Activated CD4-positive, alpha-beta T cell treated with anti-CD3 and anti-CD28 coated beads, Interleukin-10, Interleukin-2, amounts not matched to agents 100 ng/mL and 50 ng/mL, durations not matched to agents 16 hours and 8 hours (primary cell): ENCODE measurements at regions not wholly inside any gene's neighbourhood (a gene's known extent, or its start where the extent isn't known, plus 50 kb on each side); places are given as distances from the start of the nearest gene placed in this dataset.
"Not testable (repeated sequence)": the region's sequence is repeated elsewhere in the genome, so short reads cannot be mapped to it uniquely, and the experiment has no call there.

ENCODE experiments used
- DNase-seq: peaks from one replicate; pipeline ENCODE4 v3.0.0-alpha.2; 2020

DNA sequence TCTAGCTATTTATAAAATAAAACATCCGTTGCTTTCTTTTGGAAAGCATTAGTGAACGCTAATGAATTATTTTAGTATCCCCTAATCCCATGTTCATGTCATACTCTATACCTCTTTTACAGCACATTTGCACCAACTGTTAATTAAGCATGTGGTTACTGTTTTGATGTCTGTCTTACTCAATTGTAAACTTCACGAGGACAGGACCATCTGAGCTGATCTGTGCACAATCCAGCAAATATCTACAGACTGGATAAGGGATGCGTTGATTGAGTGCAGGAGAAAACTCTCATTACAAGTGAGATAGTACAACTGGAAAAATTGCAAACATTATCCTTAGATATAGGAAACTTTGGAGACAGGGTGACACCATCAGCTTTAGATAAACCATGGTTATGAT lies 201.1 kb downstream of the PCDH20 start:
- DNase-seq = no peak

DNA sequence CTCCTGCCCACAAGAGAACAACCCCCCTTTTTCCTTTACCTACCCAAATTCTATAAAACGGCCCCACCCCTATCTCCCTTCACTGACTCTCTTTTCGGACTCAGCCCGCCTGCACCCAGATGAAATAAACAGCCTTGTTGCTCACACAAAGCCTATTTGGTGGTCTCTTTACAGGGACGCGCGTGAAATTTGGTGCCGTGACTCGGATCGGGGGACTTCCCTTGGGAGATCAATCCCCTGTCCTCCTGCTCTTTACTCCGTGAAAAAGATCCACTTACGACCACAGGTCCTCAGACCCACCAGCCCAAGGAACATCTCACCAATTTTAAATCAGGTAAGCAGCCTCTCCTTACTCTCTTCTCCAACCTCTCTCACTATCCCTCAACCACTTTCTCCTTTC lies 209.8 kb downstream of the PCDH20 start:
- DNase-seq = not testable (repeated sequence)

DNA sequence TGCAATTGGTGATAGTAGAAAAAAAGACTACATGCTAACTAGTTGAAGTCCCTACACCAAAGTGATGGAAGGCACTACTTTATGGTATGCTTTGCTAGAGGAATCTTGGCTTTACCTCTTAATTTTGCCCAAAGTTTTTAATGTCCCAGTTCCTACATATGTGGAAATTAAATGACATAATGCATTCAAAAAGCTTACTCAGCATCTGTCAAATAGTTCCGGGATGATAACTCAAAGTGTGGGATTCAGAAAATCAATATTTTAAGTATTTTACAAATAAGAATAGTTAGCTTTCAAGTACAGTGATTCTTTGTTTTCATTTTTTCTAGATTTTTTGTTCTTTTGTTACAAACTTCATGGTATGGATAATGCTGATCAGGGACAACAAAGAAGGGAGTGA lies 211.6 kb downstream of the PCDH20 start:
- no peak for DNase-seq

DNA sequence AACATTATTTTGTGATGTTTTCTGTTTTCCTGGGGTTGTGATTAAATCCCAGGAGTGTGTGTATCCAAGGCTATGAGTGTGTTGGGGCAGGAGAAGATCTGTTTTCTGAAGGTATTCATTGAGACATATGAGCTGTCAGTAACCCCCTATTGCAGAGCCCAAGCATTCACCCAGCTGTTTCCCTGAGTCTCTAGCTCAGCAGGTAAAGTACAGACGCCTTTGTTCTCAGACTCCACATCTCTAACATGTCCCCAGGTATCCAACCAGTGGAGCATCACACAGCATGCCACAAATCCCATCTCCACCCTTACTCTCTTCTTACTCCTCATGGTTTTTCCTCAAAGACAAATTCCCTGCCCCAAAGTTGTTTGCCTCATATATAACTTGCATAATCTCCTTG lies 213.6 kb downstream of the PCDH20 start:
- DNase-seq = no peak

DNA sequence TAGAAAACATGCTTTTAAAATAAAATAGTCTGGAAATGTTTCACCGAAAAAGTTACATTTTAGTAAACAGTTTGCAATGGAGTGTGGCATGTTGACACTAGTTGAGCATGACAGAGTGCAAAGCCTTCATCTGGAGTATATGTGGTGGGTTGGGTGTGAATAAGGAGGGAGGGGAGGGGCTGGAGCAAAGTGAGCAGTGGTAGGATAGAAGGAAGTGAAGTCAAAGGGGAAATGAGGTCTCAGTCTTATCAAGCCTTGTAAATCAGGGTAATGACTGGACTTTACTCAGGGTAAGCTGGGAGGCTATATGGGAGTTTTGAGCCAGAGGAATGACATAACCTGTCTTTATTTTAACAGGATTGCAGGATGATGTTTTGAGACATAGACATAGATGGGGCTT lies 222.8 kb downstream of the PCDH20 start:
- DNase-seq = no peak

DNA sequence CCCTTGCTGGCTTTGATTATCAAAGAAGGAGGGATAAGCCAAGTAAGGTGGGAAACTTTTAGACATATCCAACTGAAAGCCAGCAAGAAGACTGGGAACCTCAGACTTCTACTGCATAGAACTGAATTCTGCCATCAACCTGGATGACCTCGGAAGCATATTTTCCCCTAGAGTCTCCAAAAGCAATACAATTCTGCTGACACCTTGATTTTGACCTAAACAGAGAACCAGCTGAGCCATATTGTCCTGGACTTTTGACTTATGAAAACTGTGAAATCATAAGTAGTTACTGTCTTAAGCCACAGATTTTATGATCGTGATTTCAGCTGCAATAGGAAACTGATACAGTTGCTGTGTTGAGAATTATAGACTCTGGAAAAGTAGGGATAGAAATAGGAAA lies 227.6 kb downstream of the PCDH20 start:
- DNase-seq = no peak

DNA sequence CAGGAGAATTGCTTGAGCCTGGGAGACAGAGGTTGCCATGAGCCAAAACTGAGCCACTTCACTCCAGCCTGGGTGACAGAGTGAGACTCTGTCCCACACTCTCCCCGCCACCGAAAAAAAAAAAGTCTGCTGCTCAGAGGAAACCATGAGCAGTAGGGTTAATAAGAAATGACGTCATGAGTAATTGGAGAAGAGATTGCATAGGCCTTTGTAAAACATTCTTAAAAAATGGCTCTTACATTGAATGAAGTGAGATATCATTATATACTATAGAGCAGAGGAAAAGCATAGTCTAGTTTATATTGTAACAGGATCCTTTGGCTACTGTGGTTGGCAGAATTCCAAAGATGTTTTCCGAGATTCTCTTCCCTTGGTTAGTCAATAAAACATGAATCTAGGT lies 228.2 kb downstream of the PCDH20 start:
- DNase-seq = no peak

DNA sequence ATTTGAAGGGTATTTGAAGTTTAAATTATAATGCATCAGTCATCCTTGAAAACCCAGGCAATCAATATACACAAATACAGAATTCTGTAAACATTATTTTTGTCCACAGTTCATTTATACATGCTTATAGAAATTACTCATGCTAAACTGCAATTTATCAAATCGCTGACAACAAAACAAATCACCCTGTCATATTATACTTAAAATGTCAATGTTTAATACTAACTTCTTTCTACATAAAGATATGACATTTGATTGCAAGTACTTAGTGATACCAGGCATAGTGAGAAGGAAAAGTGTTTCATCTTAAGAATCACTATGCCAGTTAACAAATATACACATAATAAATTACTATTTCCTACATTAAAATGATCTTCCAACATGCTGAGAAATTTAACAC lies 232.0 kb downstream of the PCDH20 start:
- DNase-seq = no peak

DNA sequence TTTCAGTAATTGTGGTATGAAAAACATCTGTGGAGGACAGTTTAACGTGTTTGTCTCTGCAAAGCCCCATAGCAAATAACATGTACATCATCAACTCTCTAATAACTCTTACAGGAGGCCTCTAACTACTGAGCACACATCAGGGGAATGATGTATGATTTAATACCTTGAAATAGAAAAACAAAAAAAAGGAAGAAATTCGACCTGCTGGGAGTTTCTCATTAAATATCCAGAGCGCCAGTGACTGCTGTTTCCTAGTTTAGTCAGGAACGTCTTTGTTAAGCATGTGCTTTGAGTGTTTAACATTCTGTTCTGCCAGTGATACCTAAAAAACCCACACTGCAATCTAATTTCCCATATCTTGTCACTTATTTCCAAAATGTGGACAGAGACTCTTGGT lies 235.4 kb downstream of the PCDH20 start:
- no peak for DNase-seq

DNA sequence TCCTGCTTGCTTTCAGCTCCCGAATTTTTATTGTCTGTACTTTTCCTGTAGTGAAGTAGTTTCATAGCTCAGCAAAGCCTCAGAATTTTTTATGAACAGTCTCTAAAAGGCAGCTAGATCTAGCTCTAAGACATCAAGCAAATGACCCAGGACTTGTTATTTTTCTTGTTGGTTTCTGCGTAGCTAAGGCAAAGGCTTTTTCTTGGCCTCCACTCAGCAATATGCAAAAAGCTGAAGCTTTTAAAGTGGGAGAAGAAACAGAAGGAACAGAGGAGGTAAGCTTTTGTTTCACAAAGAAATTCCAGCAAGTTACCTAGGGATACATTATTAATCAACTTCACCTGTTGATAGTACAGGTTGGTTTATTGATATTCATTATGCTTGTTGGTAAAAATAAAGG lies 235.9 kb downstream of the PCDH20 start:
- DNase-seq = no peak

DNA sequence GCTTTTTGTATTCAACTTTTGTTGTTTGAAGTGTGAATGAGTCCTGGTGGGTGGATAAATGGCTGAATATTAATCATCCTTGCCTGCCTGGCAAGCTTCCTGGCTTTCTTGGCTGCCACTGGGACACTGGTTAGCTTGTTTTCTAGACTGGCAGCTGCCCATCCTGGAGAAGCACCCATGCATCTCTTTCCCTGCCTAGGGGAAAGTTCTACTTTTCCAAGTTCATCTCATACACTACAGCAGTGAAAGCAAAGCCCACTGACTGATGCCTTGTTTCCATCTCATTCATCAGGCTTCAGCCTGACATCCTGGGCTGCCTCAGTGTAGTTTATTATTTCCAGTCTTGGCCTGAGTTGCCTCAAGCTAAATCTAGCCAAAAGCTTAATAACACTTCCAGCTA lies 244.8 kb downstream of the PCDH20 start:
- no peak for DNase-seq

DNA sequence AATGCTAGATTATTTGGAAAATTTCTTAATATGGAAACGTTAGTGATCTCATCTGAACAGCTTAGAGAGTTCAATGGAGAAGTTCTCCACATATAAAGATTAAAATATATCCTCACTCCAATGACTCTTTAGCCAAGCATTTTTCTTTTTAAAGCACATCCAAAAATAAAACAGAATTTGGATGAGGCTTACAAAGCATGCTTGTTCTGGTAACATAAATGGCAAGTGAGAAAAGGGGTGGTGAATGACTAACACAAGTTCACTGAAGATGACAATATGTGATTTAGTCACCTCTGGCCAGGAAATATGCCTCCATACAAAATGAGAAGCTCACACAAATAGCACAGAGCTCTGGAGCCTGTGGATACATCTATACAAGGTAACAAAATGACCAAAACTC lies 253.0 kb downstream of the PCDH20 start:
- DNase-seq = no peak

DNA sequence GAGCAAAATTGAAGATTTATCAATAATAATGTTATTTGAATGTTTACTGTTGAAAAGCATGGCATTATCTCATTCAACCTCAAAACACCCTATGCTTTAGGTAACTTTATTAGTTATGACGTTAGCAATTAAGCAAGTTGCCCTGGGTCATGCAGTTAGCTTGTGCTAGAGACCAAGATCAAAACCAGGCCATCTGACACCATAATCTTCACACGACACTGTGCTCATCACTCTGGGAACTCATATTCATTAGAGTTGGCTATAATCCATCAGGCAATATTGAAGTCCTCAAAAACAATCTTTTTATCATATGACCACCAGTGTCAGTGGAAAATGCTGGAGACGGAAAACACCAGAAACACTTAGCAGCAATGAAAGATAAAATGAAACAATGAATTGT lies 253.5 kb downstream of the PCDH20 start:
- DNase-seq = no peak

DNA sequence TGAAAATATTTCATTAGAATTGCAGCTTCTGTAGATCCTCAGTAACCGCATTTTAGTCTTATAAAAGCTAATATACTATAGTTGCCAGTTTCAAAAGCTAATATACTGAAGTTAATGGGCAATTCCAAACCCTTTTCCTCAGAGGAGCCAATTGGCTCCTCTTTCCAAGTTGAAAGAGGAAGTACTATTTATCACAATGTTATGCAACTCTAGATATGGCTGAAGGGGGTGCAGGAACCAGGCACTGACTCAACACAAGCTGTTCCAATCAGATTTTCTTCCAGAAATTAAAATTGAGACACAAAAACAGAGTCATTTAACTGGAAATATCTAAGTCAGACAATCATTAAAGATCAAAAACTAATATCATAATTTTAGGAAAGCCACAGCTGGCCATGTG lies 258.9 kb downstream of the PCDH20 start:
- no peak for DNase-seq

DNA sequence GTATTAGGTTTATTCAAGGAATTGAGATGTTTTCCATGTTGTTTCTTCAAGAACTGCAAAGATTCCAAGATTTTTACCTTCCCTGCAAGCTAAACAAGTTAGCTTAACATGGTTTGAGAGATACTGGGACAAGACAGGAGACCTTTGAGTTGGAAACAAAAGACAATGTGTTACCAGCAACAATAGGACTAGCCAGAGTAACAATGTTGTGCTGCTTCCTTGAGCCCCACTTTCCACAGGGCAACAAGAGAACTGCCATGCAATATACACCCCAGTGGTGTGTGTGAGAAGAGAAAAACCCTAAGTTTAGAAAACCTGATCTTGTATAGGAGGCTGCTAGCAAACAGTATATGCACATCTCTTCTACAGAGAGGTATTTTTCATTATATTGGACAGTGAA lies 264.6 kb downstream of the PCDH20 start:
- no peak for DNase-seq

DNA sequence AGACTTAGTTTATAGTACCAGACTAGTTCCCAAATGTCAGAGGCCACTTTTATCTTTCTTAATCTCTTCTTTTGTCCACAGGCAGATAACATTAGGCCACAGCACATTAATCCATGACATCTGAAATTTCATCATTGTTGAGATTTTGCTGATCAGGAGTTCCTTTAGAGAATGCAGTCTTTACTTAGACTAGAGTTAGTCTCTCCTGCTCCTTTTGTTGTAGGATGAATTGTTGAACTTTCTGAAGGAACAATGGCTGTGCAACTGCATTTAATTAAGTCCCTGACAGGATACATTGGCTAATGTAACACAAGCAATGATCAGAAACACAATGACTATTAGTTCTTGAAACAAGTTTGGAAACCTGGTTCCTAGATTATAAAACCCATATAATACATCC lies 266.3 kb downstream of the PCDH20 start:
- DNase-seq = no peak

DNA sequence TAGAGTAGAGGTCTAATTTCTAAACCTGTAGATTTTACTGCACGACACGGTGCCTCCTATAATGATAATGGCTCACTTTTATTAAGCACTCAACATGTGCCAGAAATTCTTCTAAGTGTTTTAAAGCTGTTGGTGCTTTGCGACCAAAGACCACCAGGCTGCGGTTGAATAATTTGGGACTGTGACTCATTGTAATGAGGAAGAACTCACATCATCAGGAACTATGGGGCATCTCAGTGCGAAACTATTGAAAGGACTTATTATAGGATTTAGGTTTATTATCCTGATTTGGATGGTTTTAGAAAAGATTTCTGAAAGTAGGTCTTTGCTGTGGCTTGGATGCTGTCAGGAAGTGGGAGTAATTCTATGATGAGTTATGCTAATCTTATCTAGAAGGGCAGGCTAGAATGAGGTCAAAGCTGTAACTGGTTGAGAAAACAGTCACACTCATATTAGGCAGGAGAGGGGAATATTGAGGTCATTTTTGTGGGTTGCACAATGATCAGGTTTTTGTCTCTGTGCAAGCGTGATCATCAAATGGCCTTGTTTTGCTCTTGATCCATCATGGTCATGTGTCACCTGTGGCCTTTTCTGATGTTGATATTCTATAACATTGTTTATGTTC lies 266.8 kb downstream of the PCDH20 start:
- no peak for DNase-seq

DNA sequence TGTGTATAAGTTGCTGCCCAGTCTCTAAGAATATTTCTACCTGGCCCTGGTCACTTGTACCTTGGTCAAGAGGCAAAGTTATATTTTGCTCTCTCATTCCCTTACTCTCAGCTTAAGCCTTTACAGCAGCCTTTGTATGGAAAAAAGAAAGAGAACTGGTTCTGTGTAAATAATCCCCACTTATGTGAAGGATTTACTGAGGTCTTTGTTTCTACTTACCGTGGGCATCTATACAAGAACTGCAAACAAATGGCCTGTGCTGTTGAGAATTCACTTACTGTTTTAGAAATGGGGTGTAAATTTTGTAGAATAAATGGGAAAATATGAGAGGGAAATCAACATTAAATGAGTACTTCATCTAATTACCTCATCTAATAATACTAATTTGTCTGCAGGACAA lies 267.4 kb downstream of the PCDH20 start:
- no peak for DNase-seq

DNA sequence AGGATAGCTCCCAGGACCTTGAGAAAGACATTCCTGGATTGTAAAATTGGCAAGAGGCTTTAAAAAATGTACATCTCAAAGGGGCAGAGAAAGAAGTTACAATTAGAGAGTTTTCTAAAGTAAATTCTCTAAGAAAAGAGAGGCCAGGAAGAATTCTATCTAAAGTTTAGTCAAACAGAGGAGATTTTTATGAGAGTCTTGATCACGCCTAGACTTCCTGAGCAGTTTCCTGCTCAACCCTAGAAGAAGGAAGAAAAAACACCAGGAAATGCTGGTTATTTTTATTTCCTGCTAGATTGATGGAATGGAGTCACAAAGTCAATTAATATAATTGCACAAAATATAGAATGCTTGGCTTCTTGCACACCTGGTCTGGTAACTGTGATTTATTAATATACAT lies 269.1 kb downstream of the PCDH20 start:
- no peak for DNase-seq

DNA sequence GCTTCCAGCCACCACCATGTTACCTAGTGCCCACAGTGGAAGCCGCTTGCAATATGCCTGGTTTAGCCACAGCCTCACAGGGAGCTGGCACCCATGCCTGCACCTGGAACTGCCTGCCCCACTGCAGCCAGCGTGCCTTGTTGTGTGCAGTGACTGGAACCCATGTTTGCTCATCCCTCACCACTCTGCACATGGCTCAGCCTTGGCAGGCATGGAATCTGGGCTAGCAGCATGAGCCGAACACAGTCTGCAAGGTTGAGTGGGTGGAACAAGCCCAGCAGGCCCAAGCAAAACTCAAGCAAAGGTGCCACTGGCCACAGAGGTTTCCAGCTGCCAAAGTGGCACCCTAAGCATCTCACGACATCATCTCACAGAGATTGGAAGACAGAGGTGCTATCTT lies 269.5 kb downstream of the PCDH20 start:
- no peak for DNase-seq

DNA sequence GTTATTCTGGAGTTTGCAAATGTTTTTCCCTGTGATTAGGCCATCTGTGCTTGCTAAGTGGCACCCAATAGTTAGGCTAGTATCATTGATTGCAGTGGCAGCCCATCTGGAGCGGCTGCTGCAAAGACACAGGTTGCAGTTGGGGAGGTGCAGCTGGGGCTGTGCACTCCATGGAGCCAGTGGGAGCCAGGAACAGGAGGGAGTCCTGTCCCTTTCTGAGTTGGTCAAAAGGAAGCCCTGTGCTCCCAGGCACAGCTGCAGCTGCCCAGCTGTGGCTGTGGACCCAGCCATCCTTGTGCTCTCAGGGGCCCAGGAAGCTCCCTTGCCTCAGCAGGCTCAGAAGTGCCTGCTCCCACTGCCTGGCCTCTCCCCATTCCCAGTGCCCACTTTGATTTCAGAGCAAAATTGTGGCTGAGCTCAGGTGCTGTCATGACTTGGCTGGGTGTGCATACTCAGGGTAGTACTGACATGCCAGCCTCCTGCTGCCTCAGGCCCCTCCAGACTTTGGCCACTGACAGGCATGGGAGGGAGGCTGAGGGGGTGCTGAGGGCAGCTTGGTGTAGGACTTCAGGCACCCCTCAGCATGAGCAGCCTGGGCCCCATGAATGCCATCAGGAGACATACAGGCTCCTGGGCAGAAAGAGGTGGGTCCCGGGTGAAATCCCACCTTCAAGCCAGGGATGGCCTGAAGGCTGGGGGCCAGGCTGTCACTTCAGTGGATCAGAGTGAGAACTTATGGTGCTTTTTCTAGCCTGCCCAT lies 270.6 kb downstream of the PCDH20 start:
- DNase-seq = no peak

DNA sequence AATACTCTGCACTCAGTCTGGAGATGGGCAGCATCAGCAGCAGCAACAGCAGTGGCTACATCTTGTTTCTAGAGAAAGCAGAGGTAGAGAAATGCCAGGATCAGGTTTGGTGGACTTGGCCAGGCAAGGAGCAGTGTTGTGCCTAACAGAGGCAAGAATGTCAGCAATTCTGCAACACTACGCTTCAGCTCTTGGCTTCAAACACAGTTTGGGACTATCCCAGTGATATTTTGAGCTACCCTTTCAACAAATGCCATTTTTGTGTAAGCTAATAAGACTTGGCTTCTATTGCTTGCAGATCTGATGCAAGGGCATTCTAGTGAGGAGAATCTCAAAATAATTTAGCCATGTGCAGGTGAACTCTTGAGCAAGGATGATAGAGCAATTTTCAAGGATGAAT lies 271.3 kb downstream of the PCDH20 start:
- no peak for DNase-seq

DNA sequence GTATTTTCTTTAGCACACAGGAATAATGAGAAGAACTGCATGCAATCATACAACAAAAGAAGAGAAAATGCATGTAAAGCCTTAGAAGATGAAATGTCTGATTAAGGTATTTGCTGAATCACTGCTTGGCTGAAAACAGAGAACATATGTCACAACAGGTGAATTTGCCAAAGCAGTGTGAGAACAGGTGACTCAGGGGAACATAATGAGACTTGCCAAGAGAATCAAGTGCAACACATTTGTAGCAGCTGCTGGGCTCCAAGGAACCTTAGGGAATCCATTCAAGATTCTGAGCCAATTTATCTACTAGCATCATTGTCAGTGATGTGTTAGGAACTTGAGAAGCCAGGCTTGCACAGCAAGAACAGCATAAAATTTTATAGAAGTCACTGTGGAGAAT lies 273.1 kb downstream of the PCDH20 start:
- no peak for DNase-seq

DNA sequence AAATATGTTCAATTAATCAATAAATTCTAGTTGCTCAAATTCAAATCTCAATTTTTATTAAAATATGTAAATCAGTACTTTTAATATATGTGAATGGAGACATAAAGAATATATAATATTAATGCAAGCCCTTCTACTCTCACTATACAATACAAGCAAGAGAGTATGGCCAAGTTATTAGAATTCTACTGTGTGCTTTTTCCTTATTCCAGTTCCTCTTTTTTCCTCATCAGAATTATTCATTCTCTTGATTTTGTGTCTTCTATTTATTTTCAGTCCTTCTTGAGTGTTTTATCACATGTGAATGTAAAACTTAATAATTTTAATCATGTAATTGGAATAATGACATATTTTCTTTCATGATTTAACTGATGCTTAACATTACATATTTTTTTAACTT lies 276.8 kb downstream of the PCDH20 start:
- DNase-seq = no peak

DNA sequence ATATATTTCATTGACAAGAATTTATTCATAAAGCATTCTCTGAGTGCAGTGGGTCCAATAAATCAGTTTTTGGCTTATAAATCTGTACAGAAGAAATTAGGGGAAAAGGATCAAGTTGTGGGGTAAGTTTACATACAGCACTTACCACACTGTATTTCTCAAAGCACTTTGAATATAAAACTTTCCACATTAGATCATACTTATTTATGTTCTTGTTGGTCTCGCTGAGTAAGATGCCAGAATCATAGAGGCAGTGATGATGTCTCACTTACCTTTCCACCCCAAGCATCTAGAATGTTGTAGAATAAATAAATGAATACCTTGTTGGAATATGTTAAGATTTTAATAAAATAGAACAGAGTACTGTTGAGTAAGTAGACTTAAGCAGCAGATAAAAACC lies 279.1 kb downstream of the PCDH20 start:
- DNase-seq = no peak
